ENCODE measurements at regions not wholly inside any gene's neighbourhood (a gene's known extent, or its start where the extent isn't known, plus 50 kb on each side); places are given as distances from the start of the nearest gene placed in this dataset.
"Not testable (repeated sequence)": the region's sequence is repeated elsewhere in the genome, so short reads cannot be mapped to it uniquely, and the experiment has no call there.

- DNase-seq (ENCODE audit: low read depth in 2 of 2) = not testable (repeated sequence)
These were observed 294.9 kb upstream of the DIO3 start for GRCh38 chr14:101266441-101266840.

- no peak for DNase-seq (ENCODE audit: low read depth in 2 of 2)
These were observed 288.2 kb upstream of the DIO3 start for GRCh38 chr14:101273091-101273490.

GRCh38 chr14:101276309-101277091 is 284.8 kb upstream of the DIO3 start:
- DNase-seq (ENCODE audit: low read depth in 2 of 2) = no peak

- no peak for DNase-seq (ENCODE audit: low read depth in 2 of 2)
These were observed 278.9 kb upstream of the DIO3 start for GRCh38 chr14:101282418-101282817.

- DNase-seq (ENCODE audit: low read depth in 2 of 2) = no peak
These were observed 276.6 kb upstream of the DIO3 start for GRCh38 chr14:101284711-101285110.

GRCh38 chr14:101286271-101287018 is 274.9 kb upstream of the DIO3 start:
- no peak for DNase-seq (ENCODE audit: low read depth in 2 of 2)

DNA sequence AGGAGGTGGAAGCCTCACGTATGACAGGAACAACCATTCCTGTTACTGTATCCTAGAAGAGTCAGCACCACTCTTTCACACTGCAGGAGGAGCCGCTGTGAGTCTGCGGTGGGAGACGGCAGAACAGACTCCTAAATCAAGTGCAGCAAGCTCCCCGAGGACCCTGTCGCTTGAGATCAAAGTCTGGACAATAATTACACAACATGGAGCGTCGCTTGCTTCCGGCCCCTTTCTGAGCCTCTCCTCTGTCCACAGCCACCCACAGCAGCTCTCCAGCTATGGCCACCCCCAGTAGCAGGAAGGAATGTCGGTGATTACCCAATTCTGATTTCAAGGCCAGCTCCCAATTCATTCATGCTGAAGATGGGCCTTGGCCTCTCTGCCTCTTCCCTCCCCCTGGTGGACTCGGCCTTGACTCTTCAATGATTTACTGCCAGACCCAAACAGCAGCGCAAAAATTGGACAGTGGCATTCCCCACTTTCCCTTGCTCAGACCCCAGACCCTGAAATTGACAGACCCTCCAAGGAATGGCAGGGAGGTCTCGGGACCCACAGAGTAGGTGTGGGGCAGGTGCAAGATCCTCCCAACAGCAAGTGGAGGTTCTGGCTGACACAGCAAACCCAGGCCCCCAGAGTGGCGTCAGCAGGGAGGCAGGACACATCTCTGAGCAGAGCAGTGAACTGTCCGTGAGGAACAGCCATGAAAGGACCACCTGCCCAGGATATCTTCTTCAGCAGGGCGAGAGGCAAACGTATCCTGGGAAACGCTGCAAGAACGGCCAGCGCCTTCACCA is 272.7 kb upstream of the DIO3 start:
- DNase-seq (ENCODE audit: low read depth in 2 of 2) = no peak

DNA sequence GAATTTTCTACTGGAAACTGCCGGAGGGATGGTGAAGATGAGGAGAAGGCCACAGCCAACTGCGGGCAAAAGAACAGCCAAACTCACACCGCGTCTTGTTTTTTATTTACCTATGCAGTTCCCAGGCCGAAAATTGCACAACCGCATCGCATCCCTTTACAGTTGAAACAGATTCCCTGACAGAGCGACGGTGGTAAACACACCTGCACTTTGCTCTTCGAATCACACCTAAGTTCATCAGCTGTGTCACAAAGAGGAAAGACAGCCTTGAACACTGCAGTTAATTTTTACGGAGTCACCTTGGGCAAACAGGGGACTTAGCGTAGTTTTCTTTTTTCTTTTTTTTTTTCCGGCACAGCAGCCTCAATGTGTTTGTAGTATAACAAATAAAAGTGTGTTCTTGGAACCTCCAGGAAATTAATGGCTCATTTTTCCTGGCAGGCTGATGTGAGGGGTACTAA is 272.0 kb upstream of the DIO3 start:
- no peak for DNase-seq (ENCODE audit: low read depth in 2 of 2)

DNA sequence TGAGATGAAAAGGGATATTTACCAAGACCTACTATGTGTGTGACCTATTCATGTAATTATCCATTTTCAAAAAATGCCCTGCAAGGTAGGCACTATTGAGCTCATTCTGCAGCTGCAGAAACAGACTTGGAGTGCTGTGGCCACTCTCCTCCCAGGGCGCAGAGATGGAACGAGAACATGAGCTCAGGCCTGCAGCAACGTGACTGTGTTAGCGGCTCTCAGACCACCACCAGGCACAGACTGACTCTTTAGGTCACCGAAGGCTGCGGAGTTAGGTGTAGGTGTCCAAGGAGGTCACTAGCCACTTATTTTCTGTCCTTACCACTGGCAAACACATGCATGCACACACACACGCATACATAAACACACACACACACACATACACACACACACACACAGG is 271.4 kb upstream of the DIO3 start:
- DNase-seq (ENCODE audit: low read depth in 2 of 2) = no peak

DNA sequence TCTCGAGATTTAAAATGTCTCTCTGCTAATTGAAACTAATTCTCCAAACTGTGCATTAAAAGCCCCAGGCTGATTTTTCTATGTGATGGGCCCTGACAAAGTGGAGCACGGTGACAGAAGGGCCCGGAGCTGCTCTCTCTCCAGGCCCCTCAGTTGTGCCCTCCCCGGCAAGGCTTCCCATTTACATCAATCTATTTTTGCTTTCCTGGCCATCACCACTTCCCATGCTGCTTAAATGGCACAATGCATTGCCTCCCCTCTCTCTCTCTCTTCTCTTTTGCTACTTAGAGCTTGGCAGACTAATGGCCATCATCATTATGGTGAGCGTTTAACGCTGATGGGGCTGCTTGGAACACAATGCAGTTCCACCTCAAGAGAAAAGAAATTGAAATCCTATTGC is 270.7 kb upstream of the DIO3 start:
- DNase-seq (ENCODE audit: low read depth in 2 of 2) = no peak

- no peak for DNase-seq (ENCODE audit: low read depth in 2 of 2)
These were observed 269.9 kb upstream of the DIO3 start for GRCh38 chr14:101291390-101291789.

- no peak for DNase-seq (ENCODE audit: low read depth in 2 of 2)
These were observed 268.8 kb upstream of the DIO3 start for GRCh38 chr14:101292448-101292847.

DNA sequence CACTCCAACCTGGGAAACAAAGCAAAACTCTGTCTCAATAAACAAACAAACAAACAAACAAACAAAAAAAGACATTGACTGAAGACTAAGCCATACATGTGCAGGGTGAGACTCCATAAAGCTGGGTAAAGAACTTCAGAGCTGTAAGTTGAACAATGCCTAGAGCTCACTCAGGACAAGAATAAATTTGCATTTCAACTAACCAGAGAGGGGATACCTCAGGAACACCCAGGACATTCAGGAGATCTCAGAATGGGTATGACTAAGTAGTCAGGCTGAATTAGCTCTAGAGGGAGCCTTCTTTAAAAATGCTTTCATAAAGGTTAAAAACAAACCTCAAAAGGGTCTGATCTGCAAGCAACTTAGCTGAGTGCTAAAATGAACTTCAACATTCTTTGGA is 267.7 kb upstream of the DIO3 start:
- DNase-seq (ENCODE audit: low read depth in 2 of 2) = no peak

- DNase-seq (ENCODE audit: low read depth in 2 of 2) = no peak
These were observed 267.2 kb upstream of the DIO3 start for GRCh38 chr14:101294136-101294535.

- DNase-seq (ENCODE audit: low read depth in 2 of 2) = not testable (repeated sequence)
These were observed 261.5 kb upstream of the DIO3 start for GRCh38 chr14:101299781-101300180.

GRCh38 chr14:101301011-101301410 is 260.3 kb upstream of the DIO3 start:
- no peak for DNase-seq (ENCODE audit: low read depth in 2 of 2)

- not testable (repeated sequence) for DNase-seq (ENCODE audit: low read depth in 2 of 2)
These were observed 254.1 kb upstream of the DIO3 start for GRCh38 chr14:101307162-101307561.

DNA sequence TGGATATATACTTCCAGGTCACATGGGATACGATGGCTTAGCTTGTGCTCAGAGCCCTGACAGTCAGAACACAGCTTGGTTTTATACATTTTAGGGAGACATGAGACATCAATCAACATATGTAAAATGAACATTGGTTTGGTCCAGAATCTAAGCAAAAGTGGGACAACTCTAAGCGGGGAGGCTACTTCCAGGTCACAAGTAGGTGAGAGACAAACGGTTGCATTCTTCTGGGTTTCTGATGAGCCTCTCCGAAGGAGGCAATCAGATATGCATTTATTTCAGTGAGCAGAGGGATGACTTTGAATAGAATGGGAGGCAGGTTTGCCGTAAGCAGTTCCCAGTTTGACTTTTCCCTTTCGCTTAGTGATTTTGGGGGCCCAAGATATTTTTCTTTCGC is 250.1 kb upstream of the DIO3 start:
- not testable (repeated sequence) for DNase-seq (ENCODE audit: low read depth in 2 of 2)

GRCh38 chr14:101313268-101313667 is 248.0 kb upstream of the DIO3 start:
- DNase-seq (ENCODE audit: low read depth in 2 of 2) = no peak

DNA sequence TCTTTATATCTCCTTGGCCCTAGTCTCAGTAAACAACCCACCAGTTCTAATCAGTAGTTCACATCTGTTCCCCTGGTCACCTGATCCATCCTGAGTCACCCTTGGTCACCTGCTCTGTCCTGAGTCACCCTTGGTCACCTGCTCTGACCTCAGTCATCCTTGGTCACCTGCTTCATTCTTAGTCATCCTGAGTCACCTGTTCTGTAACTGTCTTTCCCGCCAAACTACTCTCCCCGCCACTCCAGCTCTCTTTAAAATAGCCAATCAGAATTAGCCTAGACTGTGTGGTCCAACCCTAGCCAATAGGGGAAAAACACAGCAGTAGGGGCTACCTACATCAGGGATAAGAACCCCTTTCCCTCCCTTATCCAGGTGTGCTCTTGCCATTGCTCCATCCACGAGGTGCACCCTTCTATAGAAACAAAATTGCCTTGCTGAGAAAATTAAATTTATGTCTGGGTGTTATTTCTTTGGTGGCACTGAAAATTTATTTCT is 245.4 kb upstream of the DIO3 start:
- DNase-seq (ENCODE audit: low read depth in 2 of 2) = no peak

- no peak for DNase-seq (ENCODE audit: low read depth in 2 of 2)
These were observed 243.0 kb upstream of the DIO3 start for GRCh38 chr14:101318271-101318670.

DNA sequence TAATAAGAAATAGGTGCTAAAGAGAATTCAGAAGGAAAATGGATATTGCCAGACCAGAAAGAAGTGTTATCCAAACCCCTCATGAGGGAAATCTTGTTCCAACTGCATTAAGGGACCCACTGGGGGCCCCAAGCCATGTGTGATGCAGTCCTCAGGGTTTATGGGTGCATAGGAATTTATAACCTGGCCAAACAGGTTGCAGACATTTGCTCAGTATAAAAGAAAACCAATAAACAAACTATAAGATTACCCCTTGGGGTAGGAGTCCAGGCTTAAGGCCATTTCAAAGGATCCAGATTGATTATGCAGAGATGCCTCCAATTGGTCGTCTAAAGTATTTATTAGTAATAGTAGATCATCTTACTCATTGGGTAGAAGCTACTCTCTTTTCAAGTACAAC is 240.9 kb upstream of the DIO3 start:
- no peak for DNase-seq (ENCODE audit: low read depth in 2 of 2)
